ENCODE measurements at regions not wholly inside any gene's neighbourhood (a gene's known extent, or its start where the extent isn't known, plus 50 kb on each side); places are given as distances from the start of the nearest gene placed in this dataset.
"Not testable (repeated sequence)": the region's sequence is repeated elsewhere in the genome, so short reads cannot be mapped to it uniquely, and the experiment has no call there.

GRCh38 chr14:104304451-104305351, 166.3 kb downstream of the KIF26A start:
- DNase-seq (ENCODE audit: low read depth in 2 of 2), result no peak

- no peak for DNase-seq (ENCODE audit: low read depth in 2 of 2)
Observed at GRCh38 chr14:104305511-104306449, 167.4 kb downstream of the KIF26A start.

GRCh38 chr14:104306450-104307040, 168.2 kb downstream of the KIF26A start:
- no peak for DNase-seq (ENCODE audit: low read depth in 2 of 2)

GRCh38 chr14:104307246-104307626, 168.8 kb downstream of the KIF26A start:
- DNase-seq (ENCODE audit: low read depth in 2 of 2), result no peak

GRCh38 chr14:104307627-104308401, 169.4 kb downstream of the KIF26A start:
- no peak for DNase-seq (ENCODE audit: low read depth in 2 of 2)

- not testable (repeated sequence) for DNase-seq (ENCODE audit: low read depth in 2 of 2)
Observed at GRCh38 chr14:104308534-104308933, 170.1 kb downstream of the KIF26A start.

GRCh38 chr14:104309657-104310369, 171.4 kb downstream of the KIF26A start:
- no peak for DNase-seq (ENCODE audit: low read depth in 2 of 2)

GRCh38 chr14:104311358-104311757, 173.0 kb downstream of the KIF26A start:
- no peak for DNase-seq (ENCODE audit: low read depth in 2 of 2)

GRCh38 chr14:104313674-104314073, 175.3 kb downstream of the KIF26A start:
- no peak for DNase-seq (ENCODE audit: low read depth in 2 of 2)

- DNase-seq (ENCODE audit: low read depth in 2 of 2), result no peak
Observed at GRCh38 chr14:104314251-104314941, 176.0 kb downstream of the KIF26A start.

GRCh38 chr14:104315169-104315568, 176.8 kb downstream of the KIF26A start:
- no peak for DNase-seq (ENCODE audit: low read depth in 2 of 2)

GRCh38 chr14:104315625-104316024, 177.2 kb downstream of the KIF26A start:
- no peak for DNase-seq (ENCODE audit: low read depth in 2 of 2)

GRCh38 chr14:104316121-104316722, 177.8 kb downstream of the KIF26A start:
- DNase-seq (ENCODE audit: low read depth in 2 of 2), result no peak

- no peak for DNase-seq (ENCODE audit: low read depth in 2 of 2)
Observed at GRCh38 chr14:104316723-104317491, 178.5 kb downstream of the KIF26A start.

GRCh38 chr14:104317492-104317805, 179.1 kb downstream of the KIF26A start:
- DNase-seq (ENCODE audit: low read depth in 2 of 2), result no peak

GRCh38 chr14:104317975-104318557, 179.7 kb downstream of the KIF26A start:
- DNase-seq (ENCODE audit: low read depth in 2 of 2), result no peak

GRCh38 chr14:104318558-104319490, 180.4 kb downstream of the KIF26A start:
- DNase-seq (ENCODE audit: low read depth in 2 of 2), result no peak
